ENCODE measurements at regions not wholly inside any gene's neighbourhood (a gene's known extent, or its start where the extent isn't known, plus 50 kb on each side); places are given as distances from the start of the nearest gene placed in this dataset.

GRCh38 chr18:40102903-40103302 is 1852.1 kb upstream of the PIK3C3 start:
- H3K9me3 ChIP-seq, result no peaks in the 10 kb centered on the region
- no peak for DNase-seq (ENCODE audit: low spot score in 2 of 2)
- TF ChIP-seq EP300 (IDR thresholded peaks at IDR 0.05) (no peak), POLR2A (IDR thresholded peaks at IDR 0.05) (no peak), CTCF (IDR thresholded peaks at IDR 0.05) (no peak)
- H3K36me3 ChIP-seq, result no peaks in the 10 kb centered on the region
- H3K27ac ChIP-seq, result no peak overlapping the region
- no peak overlapping the region for H3K4me3 ChIP-seq
- H3K4me1 ChIP-seq, result no peaks in the 10 kb centered on the region
- no peaks in the 10 kb centered on the region for H3K27me3 ChIP-seq

GRCh38 chr18:40099641-40100040 is 1855.4 kb upstream of the PIK3C3 start:
- Histone ChIP-seq H3K9me3 (no peaks in the 10 kb centered on the region), H3K27ac (no peak overlapping the region), H3K27me3 (no peaks in the 10 kb centered on the region), H3K4me3 (no peak overlapping the region), H3K36me3 (no peaks in the 10 kb centered on the region), H3K4me1 (no peaks in the 10 kb centered on the region)
- no peak for TF ChIP-seq POLR2A (IDR thresholded peaks at IDR 0.05)
- no peak for TF ChIP-seq CTCF (IDR thresholded peaks at IDR 0.05)
- no peak for TF ChIP-seq EP300 (IDR thresholded peaks at IDR 0.05)
- no peak for DNase-seq (ENCODE audit: low spot score in 2 of 2)
- WGBS, 2 donors, result 95 to 99% methylated on average over 2 of the region's 2 CpGs

GRCh38 chr18:40096675-40097074 is 1858.4 kb upstream of the PIK3C3 start:
- Histone ChIP-seq H3K27ac (no peak overlapping the region), H3K4me1 (no peaks in the 10 kb centered on the region), H3K36me3 (no peaks in the 10 kb centered on the region), H3K9me3 (no peaks in the 10 kb centered on the region), H3K4me3 (no peak overlapping the region), H3K27me3 (no peaks in the 10 kb centered on the region)
- DNase-seq (ENCODE audit: low spot score in 2 of 2), result no peak
- 51 to 60% methylated on average over 3 of the region's 3 CpGs for WGBS, 2 donors
- TF ChIP-seq CTCF (IDR thresholded peaks at IDR 0.05), result no peak
- no peak for TF ChIP-seq POLR2A (IDR thresholded peaks at IDR 0.05)
- TF ChIP-seq EP300 (IDR thresholded peaks at IDR 0.05), result no peak

GRCh38 chr18:40094441-40094840 is 1860.6 kb upstream of the PIK3C3 start:
- TF ChIP-seq CTCF (IDR thresholded peaks at IDR 0.05) (no peak), POLR2A (IDR thresholded peaks at IDR 0.05) (no peak), EP300 (IDR thresholded peaks at IDR 0.05) (no peak)
- H3K4me3 ChIP-seq, result no peak overlapping the region
- H3K27me3 ChIP-seq, result no peaks in the 10 kb centered on the region
- no peak overlapping the region for H3K27ac ChIP-seq
- H3K36me3 ChIP-seq, result no peaks in the 10 kb centered on the region
- no peaks in the 10 kb centered on the region for H3K4me1 ChIP-seq
- WGBS, 2 donors, result 70 to 76% methylated on average over 2 of the region's 2 CpGs
- no peak for DNase-seq (ENCODE audit: low spot score in 2 of 2)
- no peaks in the 10 kb centered on the region for H3K9me3 ChIP-seq

GRCh38 chr18:40088130-40088529 is 1866.9 kb upstream of the PIK3C3 start:
- H3K4me3 ChIP-seq, result peak overlapping the region in 2 of 4 donors; percentile 29 to 39
- no peaks in the 10 kb centered on the region for H3K27me3 ChIP-seq
- H3K27ac ChIP-seq, result no peak overlapping the region
- H3K4me1 ChIP-seq, result no peaks in the 10 kb centered on the region
- H3K36me3 ChIP-seq, result no peaks in the 10 kb centered on the region
- WGBS, 2 donors, result 38 to 57% methylated on average over 3 of the region's 3 CpGs
- no peaks in the 10 kb centered on the region for H3K9me3 ChIP-seq
- no peak for DNase-seq (ENCODE audit: low spot score in 2 of 2)
- TF ChIP-seq EP300 (IDR thresholded peaks at IDR 0.05) (no peak), POLR2A (IDR thresholded peaks at IDR 0.05) (no peak), CTCF (IDR thresholded peaks at IDR 0.05) (no peak)
